Stimulated activated CD8-positive, alpha-beta memory T cell treated with anti-CD3 and anti-CD28 coated beads, Interleukin-7, amount 100 ng/mL, for 24 hours (primary cell): ENCODE measurements at regions not wholly inside any gene's neighbourhood (a gene's known extent, or its start where the extent isn't known, plus 50 kb on each side); places are given as distances from the start of the nearest gene placed in this dataset.

Source experiments
- DNase-seq: peaks from one replicate; pipeline ENCODE4 v3.0.0-alpha.2; 2020; ENCODE audit warnings: low read depth

- no peak for DNase-seq
Observed at GRCh38 chr10:3902054-3902808, 117.2 kb upstream of the KLF6 start.

- no peak for DNase-seq
Observed at GRCh38 chr10:3901370-3901769, 116.4 kb upstream of the KLF6 start.

GRCh38 chr10:3900391-3900790 is 115.4 kb upstream of the KLF6 start:
- no peak for DNase-seq

- no peak for DNase-seq
Observed at GRCh38 chr10:3898821-3899220, 113.8 kb upstream of the KLF6 start.

- DNase-seq: no peak
Observed at GRCh38 chr10:3897156-3897555, 112.1 kb upstream of the KLF6 start.

- no peak for DNase-seq
Observed at GRCh38 chr10:3896161-3896560, 111.2 kb upstream of the KLF6 start.

- no peak for DNase-seq
Observed at GRCh38 chr10:3895045-3895631, 110.1 kb upstream of the KLF6 start.

- DNase-seq: no peak
Observed at GRCh38 chr10:3893901-3894563, 109.0 kb upstream of the KLF6 start.

- DNase-seq: no peak
Observed at GRCh38 chr10:3892440-3893425, 107.7 kb upstream of the KLF6 start.

GRCh38 chr10:3891396-3891795 is 106.4 kb upstream of the KLF6 start:
- DNase-seq: no peak

GRCh38 chr10:3890602-3891352 is 105.8 kb upstream of the KLF6 start:
- DNase-seq: no peak

- no peak for DNase-seq
Observed at GRCh38 chr10:3889961-3890522, 105.0 kb upstream of the KLF6 start.

GRCh38 chr10:3887885-3888476 is 103.0 kb upstream of the KLF6 start:
- DNase-seq: no peak

GRCh38 chr10:3887404-3887803 is 102.4 kb upstream of the KLF6 start:
- DNase-seq: no peak

GRCh38 chr10:3886641-3887251 is 101.7 kb upstream of the KLF6 start:
- no peak for DNase-seq

GRCh38 chr10:3886191-3886590 is 101.2 kb upstream of the KLF6 start:
- DNase-seq: no peak

GRCh38 chr10:3882855-3883254 is 97.8 kb upstream of the KLF6 start:
- DNase-seq: no peak

- DNase-seq: no peak
Observed at GRCh38 chr10:3881622-3882021, 96.6 kb upstream of the KLF6 start.

GRCh38 chr10:3879073-3879472 is 94.1 kb upstream of the KLF6 start:
- no peak for DNase-seq
